WI38 (cell line): ENCODE measurements at regions not wholly inside any gene's neighbourhood (a gene's known extent, or its start where the extent isn't known, plus 50 kb on each side); places are given as distances from the start of the nearest gene placed in this dataset.

Source experiments
- H3K4me3 ChIP-seq: 2 replicates; pipeline ENCODE4 v1.5.1; 2011; ENCODE audit warnings: low read depth, mild to moderate bottlenecking, control low read depth, low read length
- CTCF ChIP-seq: IDR thresholded peaks from 2 replicates; pipeline ENCODE4 v1.5.1; 2012; ENCODE audit warnings: low read depth, mild to moderate bottlenecking, control low read depth, low read length

DNA sequence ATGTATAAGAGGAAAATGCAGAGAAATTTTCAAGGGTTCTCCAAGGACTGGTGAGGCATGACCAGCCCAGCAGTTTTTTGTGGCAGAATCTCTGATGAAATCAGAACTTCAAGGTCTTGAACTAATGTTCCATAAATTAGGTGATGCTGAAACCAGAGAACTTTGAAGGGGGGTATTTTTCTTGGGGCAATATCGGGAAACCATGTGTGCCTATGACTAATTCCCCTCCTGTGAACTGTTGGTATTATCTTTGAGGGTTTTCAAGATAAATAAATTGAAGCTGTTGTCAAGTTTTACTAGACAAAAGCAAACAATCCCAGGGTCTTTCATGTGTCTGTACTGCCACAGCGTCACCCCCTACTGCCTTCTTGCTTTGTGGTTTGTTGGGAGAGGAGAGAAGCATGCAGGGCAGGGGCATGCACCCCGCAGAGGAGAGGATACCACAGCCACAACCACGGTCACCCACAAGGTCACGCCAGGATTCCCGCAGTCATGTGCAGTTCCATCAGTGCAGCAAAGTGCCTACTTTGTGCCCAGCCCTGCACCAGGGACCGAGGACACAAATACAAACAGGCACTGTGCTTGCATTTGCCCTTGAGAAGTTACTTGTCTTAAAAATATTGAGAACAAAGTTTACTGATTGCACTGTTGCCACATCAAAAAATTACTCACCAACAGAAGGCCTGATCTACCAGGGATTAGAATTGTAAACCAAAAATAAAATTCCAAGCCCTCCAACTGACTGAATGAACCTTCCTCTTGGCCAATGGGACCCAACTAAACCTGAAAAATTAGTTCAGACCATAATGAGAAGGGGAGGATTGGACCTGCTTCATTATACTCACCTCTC lies 413.3 kb upstream of the TRIB2 start:
- no peak overlapping the region for H3K4me3 ChIP-seq
- TF ChIP-seq CTCF, result no peak

GRCh38 chr2:12304564-12305171 lies 412.1 kb upstream of the TRIB2 start:
- no peak overlapping the region for H3K4me3 ChIP-seq
- no peak for TF ChIP-seq CTCF

GRCh38 chr2:12305931-12306330 lies 410.8 kb upstream of the TRIB2 start:
- no peak overlapping the region for H3K4me3 ChIP-seq
- TF ChIP-seq CTCF, result no peak

DNA sequence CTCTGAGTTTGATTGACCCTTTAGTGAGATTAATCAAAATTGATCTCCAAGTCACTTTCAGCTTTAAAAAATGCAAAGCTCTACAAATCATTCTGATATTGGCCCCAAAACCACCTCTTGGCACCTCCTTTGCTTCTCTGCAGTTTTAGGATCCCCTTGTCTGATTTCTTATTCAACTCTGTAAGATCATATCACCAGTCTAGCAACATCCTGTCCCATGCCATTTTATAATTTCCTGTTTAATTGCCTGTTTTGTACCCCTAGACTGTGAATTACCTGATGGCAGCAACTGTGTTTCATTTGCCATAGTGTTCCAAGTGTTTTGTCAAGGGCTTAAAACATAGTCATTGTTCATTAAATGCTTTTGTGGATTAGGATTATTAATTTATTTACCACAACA lies 406.3 kb upstream of the TRIB2 start:
- TF ChIP-seq CTCF, result no peak
- no peak overlapping the region for H3K4me3 ChIP-seq

DNA sequence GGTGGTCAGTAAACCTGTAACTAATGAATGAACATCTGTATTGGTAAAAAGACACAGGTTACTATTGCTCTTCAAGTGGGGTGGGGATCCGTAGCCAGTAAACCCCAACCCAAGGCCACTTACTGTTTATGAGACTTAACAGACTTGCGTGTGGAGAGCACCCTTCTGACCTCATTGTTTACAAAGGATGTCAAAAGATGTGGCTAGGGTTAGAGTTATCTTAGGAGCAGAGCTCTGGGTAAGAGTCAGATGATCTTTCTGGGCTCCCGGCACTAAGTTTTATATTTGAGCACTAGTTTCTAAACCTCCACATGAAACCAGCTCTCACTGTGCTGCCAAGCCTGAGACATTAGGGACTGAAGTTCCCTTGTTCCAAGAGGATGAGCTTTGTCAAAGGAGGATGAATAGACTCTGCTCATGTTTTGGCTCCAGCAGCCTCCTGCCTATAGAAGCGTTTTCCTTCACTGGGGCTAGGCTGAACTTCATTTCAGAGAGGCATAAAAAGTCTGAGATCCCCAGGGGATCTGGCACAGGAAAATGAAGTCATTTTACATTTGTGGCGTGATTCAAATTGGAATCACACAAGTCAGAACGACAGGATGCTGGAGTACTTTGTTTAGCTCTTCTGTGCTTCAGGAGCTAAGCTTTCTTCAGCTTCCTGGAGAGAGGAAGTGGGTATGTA lies 403.1 kb upstream of the TRIB2 start:
- no peak overlapping the region for H3K4me3 ChIP-seq
- no peak for TF ChIP-seq CTCF

GRCh38 chr2:12314127-12314760 lies 402.5 kb upstream of the TRIB2 start:
- no peak overlapping the region for H3K4me3 ChIP-seq
- TF ChIP-seq CTCF, result no peak
